HepG2 (cell line): ENCODE measurements at regions not wholly inside any gene's neighbourhood (a gene's known extent, or its start where the extent isn't known, plus 50 kb on each side); places are given as distances from the start of the nearest gene placed in this dataset.
A peak's percentile ranks its signal among the peaks of the same experiment; 100 is the strongest.
"Not testable (repeated sequence)": the region's sequence is repeated elsewhere in the genome, so short reads cannot be mapped to it uniquely, and the experiment has no call there.

Experiments
- ATAC-seq: fragments of 200-7000 bp; cut with Tn5 transposase; 3 replicates; pipeline ENCODE4 v1.9.1; 2020; ENCODE audit warnings: mild to moderate bottlenecking, moderate library complexity
- BruUV-seq: library from RNA; stranded (reverse); fragments of 400-500 nt; replicated peaks from 2 replicates; lab custom pipeline; 2021; lab: Mats Ljungman, UMichigan
- CTCF ChIA-PET: fragments of 300-600 bp; formaldehyde crosslinking; extraction: SDS; loops from one replicate; lab custom pipeline; 2021; ENCODE audit warnings: low total read pairs, inconsistent platforms, low intra/inter-chr PET ratio; lab: Yijun Ruan, JAX
- POLR2A ChIA-PET: fragments of 350-600 bp; sonication (Branson Sonifier 250); formaldehyde crosslinking; loops from one replicate; lab custom pipeline; 2020; ENCODE audit warnings: antibody characterized with exemption, inconsistent platforms; lab: Yijun Ruan, JAX
- DNase-seq: peaks from one replicate; pipeline ENCODE4 v3.0.0-alpha.2; 2015; ENCODE audit warnings: low spot score
- FAIRE-seq: peaks from 3 replicates; lab custom pipeline; 2011; peaks lifted over from hg19 to GRCh38; lab: Jason Lieb, UNC
- H2AFZ ChIP-seq: one replicate; pipeline ENCODE4 v1.6.1; 2011; ENCODE audit warnings: low read length, inconsistent platforms
- H3K27ac ChIP-seq: fragments of 300-600 bp; 3 replicates; pipeline ENCODE4 v1.8.0; 2011; ENCODE audit warnings: mixed run types, mild to moderate bottlenecking, mixed read lengths, low read length, inconsistent platforms; ENCODE audit not compliant: insufficient read depth; ENCODE audit errors: extremely low read length
- H3K27me3 ChIP-seq, 2 experiments: fragments of 200-600 bp in 1 of 2; 2 replicates in 1 of 2; 3 replicates in 1 of 2; pipeline versions ENCODE4 v1.6.0 to v1.8.0; 2011; ENCODE audit warnings: low read length in 2 of 2, mild to moderate bottlenecking in 2 of 2, moderate library complexity in 2 of 2, inconsistent platforms in 1 of 2; ENCODE audit not compliant: insufficient read depth in 2 of 2, control insufficient read depth in 1 of 2
- H3K36me3 ChIP-seq, 2 experiments: fragments of 200-600 bp in 1 of 2; replicated peaks in 1 of 2; 2 replicates in 1 of 2; 3 replicates in 1 of 2; pipeline versions ENCODE4 v1.5.1 to v1.8.0; 2011; ENCODE audit warnings: low read length in 2 of 2, inconsistent platforms in 1 of 2; ENCODE audit not compliant: insufficient read depth in 2 of 2, control insufficient read depth in 1 of 2
- H3K4me1 ChIP-seq: 2 replicates; pipeline ENCODE4 v1.5.1; 2012; ENCODE audit warnings: low read length, inconsistent platforms; ENCODE audit not compliant: insufficient read depth
- H3K4me2 ChIP-seq: 2 replicates; pipeline ENCODE4 v1.6.0; 2011; ENCODE audit warnings: low read depth, low read length, inconsistent platforms
- H3K4me3 ChIP-seq, 3 experiments: fragments of 200-600 bp in 1 of 3; sonication (generic), shearing (Covaris generic) in 1 of 3; replicated peaks in 1 of 3; 2 replicates each; pipeline ENCODE4 v1.5.1; 2011 to 2016; ENCODE audit warnings: low read length in 3 of 3, inconsistent platforms in 2 of 3, low read depth in 2 of 3, mild to moderate bottlenecking in 2 of 3, control low read depth in 1 of 3, mixed read lengths in 1 of 3; ENCODE audit not compliant: insufficient read depth in 1 of 3
- H3K79me2 ChIP-seq: one replicate; pipeline ENCODE4 v1.6.1; 2011; ENCODE audit warnings: low read length, inconsistent platforms; ENCODE audit not compliant: insufficient read depth
- H3K9ac ChIP-seq: 2 replicates; pipeline ENCODE4 v1.6.0; 2011; ENCODE audit warnings: mild to moderate bottlenecking, low read depth, low read length, inconsistent platforms; ENCODE audit not compliant: insufficient read depth
- H3K9me3 ChIP-seq: 2 replicates; pipeline ENCODE4 v1.5.1; 2012; ENCODE audit warnings: mild to moderate bottlenecking, low read length
- H4K20me1 ChIP-seq: 2 replicates; pipeline ENCODE4 v1.6.0; 2011; ENCODE audit warnings: inconsistent platforms, mild to moderate bottlenecking, low read length, moderate library complexity; ENCODE audit not compliant: insufficient read depth
- HNRNPK ChIP-seq: fragments of 200-400 bp; formaldehyde crosslinking; IDR thresholded peaks from 2 replicates; pipeline ENCODE4 v1.6.1; 2018; ENCODE audit warnings: low read length, low read depth, moderate library complexity, mild to moderate bottlenecking; ENCODE audit not compliant: poor library complexity, severe bottlenecking
- ZNF121 ChIP-seq: sonication (generic); formaldehyde crosslinking; IDR thresholded peaks from 2 replicates; pipeline ENCODE4 v1.5.0; 2020; ENCODE audit warnings: mild to moderate bottlenecking, missing genetic modification reagents
- WGBS: methylation state at CpG from one replicate; pipeline ENCODE4 v1.1.6; 2017; ENCODE audit warnings: low lambda C conversion rate; 5-methylcytosine and 5-hydroxymethylcytosine counted together
- in situ Hi-C: cut with HindIII; loops from 2 replicates; pipeline ENCODE4 v1.10.0; 2017; ENCODE audit warnings: low pct_unique_long_range_greater_than_20kb; ENCODE audit not compliant: extremely low pct_ligation_motif_present
- intact Hi-C: fragments of 100-400 bp; cut with micrococcal nuclease; formaldehyde crosslinking; loops from one replicate; pipeline ENCODE4 v1.10.0; 2022; ENCODE audit not compliant: unreplicated experiment
- TF ChIP-seq, protein P1 (sequence below): sonication (generic); formaldehyde crosslinking; IDR thresholded peaks from 2 replicates; pipeline ENCODE4 v1.8.0; 2022; ENCODE audit warnings: missing genetic modification reagents, low read depth, mild to moderate bottlenecking, borderline replicate concordance
- TF ChIP-seq, protein P2 (sequence below): sonication (generic); formaldehyde crosslinking; IDR thresholded peaks from 2 replicates; pipeline ENCODE4 v1.5.0; 2020; ENCODE audit warnings: missing genetic modification reagents

DNA sequence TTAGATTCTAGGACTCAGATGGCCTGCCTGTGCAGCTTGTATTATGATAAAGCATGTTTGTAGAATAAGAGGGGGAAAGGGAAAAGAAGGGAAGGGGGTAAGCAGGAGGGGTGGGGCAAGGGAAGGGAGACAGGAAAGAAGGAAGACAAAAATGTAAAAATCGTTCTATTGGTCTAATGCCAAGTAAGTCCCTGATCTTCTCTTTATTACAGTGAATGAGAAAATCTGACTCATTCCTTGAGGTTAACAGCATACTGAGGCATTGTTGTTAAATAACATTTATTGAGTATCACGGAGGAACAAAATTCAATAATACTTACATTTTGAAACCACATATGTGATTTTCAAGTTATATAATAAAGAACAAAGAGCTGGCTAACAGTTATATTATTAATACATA lies 1534.7 kb downstream of the OLFM4 start:
- no peak for ATAC-seq

GRCh38 chr13:54572037-54572436 lies 1543.4 kb downstream of the OLFM4 start:
- H4K20me1 ChIP-seq, H3K79me2 ChIP-seq, in situ Hi-C loops, H3K4me2 ChIP-seq, CTCF ChIA-PET, intact Hi-C loops, DNase-seq, ATAC-seq, H3K36me3 ChIP-seq, BruUV-seq, H3K4me1 ChIP-seq, POLR2A ChIA-PET, H2AFZ ChIP-seq, H3K27me3 ChIP-seq, H3K9ac ChIP-seq, FAIRE-seq, H3K4me3 ChIP-seq, H3K27ac ChIP-seq: not testable (repeated sequence)
- H3K9me3 ChIP-seq = peaks cover 65% of the 10 kb centered on the region
- 86% methylated on average over 10 of the region's 13 CpGs for WGBS

More for the DNA sequence above, 1534.7 kb downstream of the OLFM4 start:
- Histone ChIP-seq H3K27ac (no peak overlapping the region), H3K9ac (no peak overlapping the region), H3K79me2 (no peaks in the 10 kb centered on the region), H2AFZ (no peak overlapping the region), H4K20me1 (no peaks in the 10 kb centered on the region), H3K4me1 (no peaks in the 10 kb centered on the region), H3K4me3 (no peak overlapping the region), H3K4me2 (no peak overlapping the region), H3K9me3 (peaks cover 66% of the 10 kb centered on the region)
- CTCF ChIA-PET = no interaction called here
- no peak for FAIRE-seq
- no TSS peak for BruUV-seq
- 14% methylated on average over 2 of the region's 2 CpGs for WGBS
- intact Hi-C loops = no loop called here
- in situ Hi-C loops = no loop called here
- TF ChIP-seq, protein P1, sequence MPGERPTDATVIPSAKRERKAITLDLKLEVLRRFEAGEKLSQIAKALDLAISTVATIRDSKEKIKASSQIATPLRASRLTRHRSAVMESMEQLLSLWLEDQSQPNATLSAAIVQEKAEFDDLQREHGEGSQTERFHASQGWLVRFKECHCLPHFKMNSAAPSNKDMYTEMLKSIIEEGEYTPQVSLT (CRISPR knock-in tag) = no peak
- TF ChIP-seq HNRNPK (peak; percentile 33), ZNF121 (CRISPR knock-in tag) (no peak)
- TF ChIP-seq, protein P2, sequence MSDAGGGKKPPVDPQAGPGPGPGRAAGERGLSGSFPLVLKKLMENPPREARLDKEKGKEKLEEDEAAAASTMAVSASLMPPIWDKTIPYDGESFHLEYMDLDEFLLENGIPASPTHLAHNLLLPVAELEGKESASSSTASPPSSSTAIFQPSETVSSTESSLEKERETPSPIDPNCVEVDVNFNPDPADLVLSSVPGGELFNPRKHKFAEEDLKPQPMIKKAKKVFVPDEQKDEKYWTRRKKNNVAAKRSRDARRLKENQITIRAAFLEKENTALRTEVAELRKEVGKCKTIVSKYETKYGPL (CRISPR knock-in tag) = no peak
- TF ChIP-seq, all 625 proteins: peak for 1
- DNase-seq = no peak
- Histone ChIP-seq H3K27me3 (no peaks in the 10 kb centered on the region), H3K36me3 (no peaks in the 10 kb centered on the region)
- POLR2A ChIA-PET = no interaction called here
